HT1080 (cell line): ENCODE measurements at regions not wholly inside any gene's neighbourhood (a gene's known extent, or its start where the extent isn't known, plus 50 kb on each side); places are given as distances from the start of the nearest gene placed in this dataset.

Source experiments
- DNase-seq: peaks from one replicate; pipeline ENCODE4 v3.0.0-alpha.2; 2015; ENCODE audit warnings: low read depth

GRCh38 chr19:30122431-30122830, 180.4 kb downstream of the URI1 start:
- no peak for DNase-seq

GRCh38 chr19:30123119-30123518, 181.1 kb downstream of the URI1 start:
- DNase-seq = no peak

- no peak for DNase-seq
These were observed 181.6 kb downstream of the URI1 start for GRCh38 chr19:30123611-30124010.

GRCh38 chr19:30128211-30128610, 186.2 kb downstream of the URI1 start:
- no peak for DNase-seq

- DNase-seq = no peak
These were observed 188.5 kb downstream of the URI1 start for GRCh38 chr19:30130356-30131122.

GRCh38 chr19:30131246-30131645, 189.2 kb downstream of the URI1 start:
- DNase-seq = no peak

- DNase-seq = no peak
These were observed 189.8 kb downstream of the URI1 start for GRCh38 chr19:30131722-30132291.

GRCh38 chr19:30132343-30133075, 190.5 kb downstream of the URI1 start:
- DNase-seq = no peak

GRCh38 chr19:30133803-30134202, 191.8 kb downstream of the URI1 start:
- no peak for DNase-seq

- DNase-seq = no peak
These were observed 193.2 kb downstream of the URI1 start for GRCh38 chr19:30135093-30135757.

- no peak for DNase-seq
These were observed 193.8 kb downstream of the URI1 start for GRCh38 chr19:30135797-30136196.

- DNase-seq = peak; percentile 26
These were observed 194.7 kb downstream of the URI1 start for GRCh38 chr19:30136611-30137195.

GRCh38 chr19:30137747-30138146, 195.7 kb downstream of the URI1 start:
- no peak for DNase-seq

GRCh38 chr19:30144242-30144758, 202.3 kb downstream of the URI1 start:
- no peak for DNase-seq

- DNase-seq = no peak
These were observed 202.8 kb downstream of the URI1 start for GRCh38 chr19:30144802-30145201.

GRCh38 chr19:30145467-30145866, 203.4 kb downstream of the URI1 start:
- no peak for DNase-seq

- DNase-seq = no peak
These were observed 204.3 kb downstream of the URI1 start for GRCh38 chr19:30146346-30146745.

- DNase-seq = peak; percentile 73
These were observed 206.2 kb downstream of the URI1 start for GRCh38 chr19:30148039-30148790.

GRCh38 chr19:30148803-30149202, 206.8 kb downstream of the URI1 start:
- DNase-seq = no peak

- no peak for DNase-seq
These were observed 207.3 kb downstream of the URI1 start for GRCh38 chr19:30149300-30149699.

GRCh38 chr19:30150626-30151025, 208.6 kb downstream of the URI1 start:
- DNase-seq = no peak
